ENCODE measurements at regions not wholly inside any gene's neighbourhood (a gene's known extent, or its start where the extent isn't known, plus 50 kb on each side); places are given as distances from the start of the nearest gene placed in this dataset.

DNA sequence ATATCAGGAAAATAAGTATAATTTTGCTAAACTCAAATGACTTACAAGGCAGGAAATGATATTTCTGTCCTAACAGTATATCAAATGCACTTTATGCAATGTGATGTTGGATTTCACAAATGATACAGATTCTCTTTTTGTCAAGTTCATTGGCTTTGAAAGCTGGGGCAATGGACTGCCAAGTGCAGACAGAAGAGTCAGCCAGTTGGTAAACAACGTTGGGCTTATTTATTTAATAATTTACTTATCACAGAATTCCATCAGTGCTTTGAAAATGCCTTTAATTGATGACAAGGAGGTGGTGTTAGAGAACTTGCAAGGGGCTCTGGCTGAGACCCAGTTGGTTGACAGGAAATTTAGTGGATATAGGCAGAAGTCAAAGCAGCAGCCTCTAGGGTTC lies 79.9 kb upstream of the ADGRG2 start:
- Histone ChIP-seq H3K4me3 (no peak overlapping the region), H3K36me3 (no peaks in the 10 kb centered on the region), H3K9me3 (no peaks in the 10 kb centered on the region), H3K27me3 (replicated peaks; ENCODE audit: insufficient read depth) (no peaks in the 10 kb centered on the region), H3K27ac (no peak overlapping the region), H3K4me1 (replicated peaks) (no peaks in the 10 kb centered on the region)
- TF ChIP-seq POLR2AphosphoS5 (IDR thresholded peaks at IDR 0.05) (no peak), POLR2A (IDR thresholded peaks at IDR 0.05) (no peak)
- TF ChIP-seq, protein P1, sequence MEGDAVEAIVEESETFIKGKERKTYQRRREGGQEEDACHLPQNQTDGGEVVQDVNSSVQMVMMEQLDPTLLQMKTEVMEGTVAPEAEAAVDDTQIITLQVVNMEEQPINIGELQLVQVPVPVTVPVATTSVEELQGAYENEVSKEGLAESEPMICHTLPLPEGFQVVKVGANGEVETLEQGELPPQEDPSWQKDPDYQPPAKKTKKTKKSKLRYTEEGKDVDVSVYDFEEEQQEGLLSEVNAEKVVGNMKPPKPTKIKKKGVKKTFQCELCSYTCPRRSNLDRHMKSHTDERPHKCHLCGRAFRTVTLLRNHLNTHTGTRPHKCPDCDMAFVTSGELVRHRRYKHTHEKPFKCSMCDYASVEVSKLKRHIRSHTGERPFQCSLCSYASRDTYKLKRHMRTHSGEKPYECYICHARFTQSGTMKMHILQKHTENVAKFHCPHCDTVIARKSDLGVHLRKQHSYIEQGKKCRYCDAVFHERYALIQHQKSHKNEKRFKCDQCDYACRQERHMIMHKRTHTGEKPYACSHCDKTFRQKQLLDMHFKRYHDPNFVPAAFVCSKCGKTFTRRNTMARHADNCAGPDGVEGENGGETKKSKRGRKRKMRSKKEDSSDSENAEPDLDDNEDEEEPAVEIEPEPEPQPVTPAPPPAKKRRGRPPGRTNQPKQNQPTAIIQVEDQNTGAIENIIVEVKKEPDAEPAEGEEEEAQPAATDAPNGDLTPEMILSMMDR (IDR thresholded peaks at IDR 0.05) = no peak
- intact Hi-C loops (cut with DNase I) = no loop called here
- 0% methylated on average over 1 of the region's 1 CpG for WGBS
- no peak for DNase-seq (ENCODE audit: low spot score)

DNA sequence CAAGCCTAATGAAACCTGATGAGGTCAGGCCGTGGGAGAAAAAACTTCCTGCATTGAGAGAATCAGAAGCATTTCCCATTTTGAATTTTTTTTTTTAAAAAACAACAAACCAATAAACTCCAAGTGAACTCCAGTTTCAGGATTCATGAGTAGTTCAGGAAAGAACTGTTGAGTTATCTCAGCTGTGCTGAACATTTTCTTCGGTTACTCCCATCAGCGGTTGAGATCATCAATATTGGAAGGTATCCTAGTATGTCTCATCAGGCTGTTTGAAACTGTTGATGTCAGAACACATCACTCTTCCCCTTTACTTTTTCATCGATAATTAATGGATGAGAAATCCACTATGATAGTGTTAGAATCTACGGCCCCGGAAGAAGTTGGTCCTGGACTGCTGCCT lies 82.4 kb upstream of the ADGRG2 start:
- H3K27ac ChIP-seq = no peak overlapping the region
- TF ChIP-seq, protein P1 (IDR thresholded peaks at IDR 0.05) = no peak
- TF ChIP-seq POLR2A (IDR thresholded peaks at IDR 0.05) (no peak), POLR2AphosphoS5 (IDR thresholded peaks at IDR 0.05) (no peak)
- 78% methylated on average over 6 of the region's 6 CpGs for WGBS
- H3K9me3 ChIP-seq = no peaks in the 10 kb centered on the region
- H3K4me3 ChIP-seq = no peak overlapping the region
- H3K36me3 ChIP-seq = no peaks in the 10 kb centered on the region
- H3K4me1 ChIP-seq (replicated peaks) = no peaks in the 10 kb centered on the region
- no peak for DNase-seq (ENCODE audit: low spot score)
- intact Hi-C loops (cut with DNase I) = no loop called here
- H3K27me3 ChIP-seq (replicated peaks; ENCODE audit: insufficient read depth) = no peaks in the 10 kb centered on the region

DNA sequence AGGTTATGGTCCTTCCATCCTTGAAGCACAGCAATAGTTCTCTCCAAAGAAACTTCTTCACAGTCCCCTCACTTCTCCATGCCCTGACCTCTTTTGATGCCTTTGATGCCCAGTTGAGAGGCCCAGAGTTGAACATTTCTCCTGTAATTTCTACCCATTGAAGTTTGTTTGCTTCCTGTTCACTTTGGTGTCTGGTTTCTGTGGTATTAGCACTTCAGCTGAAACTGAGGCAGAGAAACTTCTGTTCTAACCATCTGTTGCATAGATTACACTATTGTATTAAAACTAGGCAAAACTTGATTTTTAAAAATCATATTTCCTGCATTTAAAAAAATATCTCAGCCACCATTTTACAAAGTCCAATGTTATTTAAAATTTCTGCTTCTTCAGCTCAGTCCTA lies 89.8 kb upstream of the ADGRG2 start:
- H3K36me3 ChIP-seq = no peaks in the 10 kb centered on the region
- H3K27me3 ChIP-seq (replicated peaks; ENCODE audit: insufficient read depth) = no peaks in the 10 kb centered on the region
- no peak overlapping the region for H3K27ac ChIP-seq
- H3K4me3 ChIP-seq = no peak overlapping the region
- H3K9me3 ChIP-seq = no peaks in the 10 kb centered on the region
- intact Hi-C loops (cut with DNase I) = no loop called here
- no peak for DNase-seq (ENCODE audit: low spot score)
- TF ChIP-seq POLR2AphosphoS5 (IDR thresholded peaks at IDR 0.05) (no peak), POLR2A (IDR thresholded peaks at IDR 0.05) (no peak)
- TF ChIP-seq, protein P1 (IDR thresholded peaks at IDR 0.05) = no peak
- no peaks in the 10 kb centered on the region for H3K4me1 ChIP-seq (replicated peaks)

DNA sequence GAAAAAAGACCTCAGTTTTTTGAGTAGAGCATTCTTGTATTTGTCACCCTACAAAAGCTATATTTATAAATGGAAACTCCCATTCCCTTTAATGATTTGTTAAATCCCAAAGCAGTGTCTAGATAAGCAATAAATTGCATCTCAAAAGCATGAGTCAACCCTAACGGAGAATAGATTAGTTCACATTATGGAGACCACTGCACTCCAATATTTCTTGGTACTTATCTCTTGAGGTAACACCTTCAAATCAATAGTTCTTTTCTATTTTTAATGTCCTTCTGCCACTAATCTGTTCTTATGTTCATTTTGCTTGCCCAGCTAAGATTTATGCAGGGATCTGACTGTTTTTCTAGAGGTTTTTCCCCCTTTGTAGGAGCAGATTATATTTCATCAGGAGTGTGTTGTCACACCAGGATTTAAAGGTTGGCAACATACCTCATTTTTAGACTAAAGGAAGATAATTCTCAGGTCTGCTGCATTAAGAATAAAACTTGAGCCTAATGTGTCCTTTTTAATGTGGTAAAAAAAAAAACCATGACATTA lies 91.4 kb upstream of the ADGRG2 start:
- TF ChIP-seq, protein P1 (IDR thresholded peaks at IDR 0.05) = no peak
- TF ChIP-seq POLR2AphosphoS5 (IDR thresholded peaks at IDR 0.05) (no peak), POLR2A (IDR thresholded peaks at IDR 0.05) (no peak)
- Histone ChIP-seq H3K4me1 (replicated peaks) (no peaks in the 10 kb centered on the region), H3K36me3 (no peaks in the 10 kb centered on the region), H3K27me3 (replicated peaks; ENCODE audit: insufficient read depth) (no peaks in the 10 kb centered on the region), H3K9me3 (no peaks in the 10 kb centered on the region), H3K27ac (no peak overlapping the region), H3K4me3 (no peak overlapping the region)
- intact Hi-C loops (cut with DNase I) = no loop called here
- no peak for DNase-seq (ENCODE audit: low spot score)
- WGBS = 87% methylated on average over 1 of the region's 1 CpG

DNA sequence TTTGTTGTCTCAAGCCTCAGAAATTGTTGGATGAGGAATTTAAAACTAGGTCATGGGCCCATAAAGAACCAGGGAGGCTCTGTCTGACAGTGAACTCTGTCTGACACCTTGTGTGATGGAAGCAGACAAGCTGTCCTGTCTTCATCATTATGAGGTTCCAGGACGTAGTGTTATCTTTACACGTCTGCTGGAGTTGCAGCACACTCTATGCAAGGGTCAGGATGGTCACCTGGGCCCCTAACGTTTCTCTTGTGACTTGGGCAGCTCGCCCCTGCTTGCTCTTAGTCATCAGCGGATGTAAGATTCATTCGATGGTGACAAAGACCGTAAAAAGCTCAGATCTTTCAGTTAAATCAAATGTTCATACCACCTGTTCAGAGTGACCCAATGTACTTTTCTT lies 92.0 kb upstream of the ADGRG2 start:
- no peak overlapping the region for H3K27ac ChIP-seq
- WGBS = 44% methylated on average over 7 of the region's 7 CpGs
- H3K36me3 ChIP-seq = no peaks in the 10 kb centered on the region
- no peaks in the 10 kb centered on the region for H3K4me1 ChIP-seq (replicated peaks)
- H3K27me3 ChIP-seq (replicated peaks; ENCODE audit: insufficient read depth) = no peaks in the 10 kb centered on the region
- no peaks in the 10 kb centered on the region for H3K9me3 ChIP-seq
- H3K4me3 ChIP-seq = no peak overlapping the region
- intact Hi-C loops (cut with DNase I) = no loop called here
- TF ChIP-seq, protein P1 (IDR thresholded peaks at IDR 0.05) = no peak
- TF ChIP-seq POLR2A (IDR thresholded peaks at IDR 0.05) (no peak), POLR2AphosphoS5 (IDR thresholded peaks at IDR 0.05) (no peak)
- no peak for DNase-seq (ENCODE audit: low spot score)

All from prostate gland (tissue), 2 donors.